ENCODE measurements at regions not wholly inside any gene's neighbourhood (a gene's known extent, or its start where the extent isn't known, plus 50 kb on each side); places are given as distances from the start of the nearest gene placed in this dataset.

DNA sequence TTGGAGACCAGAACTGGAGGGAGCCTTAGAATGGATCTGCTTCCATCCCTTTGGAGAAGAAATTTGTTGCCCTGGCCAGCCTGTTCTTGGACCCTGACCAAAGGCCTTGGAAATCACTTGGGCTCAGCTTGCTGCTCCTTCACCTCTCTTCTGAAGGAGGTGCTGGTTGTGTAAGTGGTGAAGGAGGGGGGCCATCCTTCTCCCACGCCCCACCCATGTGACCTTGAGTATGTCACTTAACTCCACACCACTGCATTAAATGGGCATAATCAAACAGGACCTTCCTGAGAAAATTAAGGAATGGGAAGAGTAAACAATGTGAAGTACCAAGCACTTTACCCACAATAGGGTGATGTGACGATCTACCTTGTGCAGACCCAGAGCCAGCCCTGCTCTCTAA, 68.3 kb upstream of the GJB5 start:
- no peak for TF ChIP-seq SIN3A (IDR thresholded peaks at IDR 0.05; ENCODE audit: borderline replicate concordance, insufficient read depth, low read length)
- no peak for TF ChIP-seq TAF1 (IDR thresholded peaks at IDR 0.05; ENCODE audit: borderline replicate concordance, insufficient read depth, low read length)
- TF ChIP-seq, protein P1, sequence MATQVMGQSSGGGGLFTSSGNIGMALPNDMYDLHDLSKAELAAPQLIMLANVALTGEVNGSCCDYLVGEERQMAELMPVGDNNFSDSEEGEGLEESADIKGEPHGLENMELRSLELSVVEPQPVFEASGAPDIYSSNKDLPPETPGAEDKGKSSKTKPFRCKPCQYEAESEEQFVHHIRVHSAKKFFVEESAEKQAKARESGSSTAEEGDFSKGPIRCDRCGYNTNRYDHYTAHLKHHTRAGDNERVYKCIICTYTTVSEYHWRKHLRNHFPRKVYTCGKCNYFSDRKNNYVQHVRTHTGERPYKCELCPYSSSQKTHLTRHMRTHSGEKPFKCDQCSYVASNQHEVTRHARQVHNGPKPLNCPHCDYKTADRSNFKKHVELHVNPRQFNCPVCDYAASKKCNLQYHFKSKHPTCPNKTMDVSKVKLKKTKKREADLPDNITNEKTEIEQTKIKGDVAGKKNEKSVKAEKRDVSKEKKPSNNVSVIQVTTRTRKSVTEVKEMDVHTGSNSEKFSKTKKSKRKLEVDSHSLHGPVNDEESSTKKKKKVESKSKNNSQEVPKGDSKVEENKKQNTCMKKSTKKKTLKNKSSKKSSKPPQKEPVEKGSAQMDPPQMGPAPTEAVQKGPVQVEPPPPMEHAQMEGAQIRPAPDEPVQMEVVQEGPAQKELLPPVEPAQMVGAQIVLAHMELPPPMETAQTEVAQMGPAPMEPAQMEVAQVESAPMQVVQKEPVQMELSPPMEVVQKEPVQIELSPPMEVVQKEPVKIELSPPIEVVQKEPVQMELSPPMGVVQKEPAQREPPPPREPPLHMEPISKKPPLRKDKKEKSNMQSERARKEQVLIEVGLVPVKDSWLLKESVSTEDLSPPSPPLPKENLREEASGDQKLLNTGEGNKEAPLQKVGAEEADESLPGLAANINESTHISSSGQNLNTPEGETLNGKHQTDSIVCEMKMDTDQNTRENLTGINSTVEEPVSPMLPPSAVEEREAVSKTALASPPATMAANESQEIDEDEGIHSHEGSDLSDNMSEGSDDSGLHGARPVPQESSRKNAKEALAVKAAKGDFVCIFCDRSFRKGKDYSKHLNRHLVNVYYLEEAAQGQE (IDR thresholded peaks at IDR 0.05; ENCODE audit: insufficient read depth in 1 of 2, low read depth in 2 of 2, low read length in 2 of 2): no peak
- TF ChIP-seq FOXP2 (optimal IDR thresholded peaks at IDR 0.05; ENCODE audit: borderline replicate concordance, extremely low read depth, extremely low read length, insufficient read depth): no peak
- no peak for TF ChIP-seq POLR2AphosphoS5 (IDR thresholded peaks at IDR 0.05; ENCODE audit: low read depth, low read length)

DNA sequence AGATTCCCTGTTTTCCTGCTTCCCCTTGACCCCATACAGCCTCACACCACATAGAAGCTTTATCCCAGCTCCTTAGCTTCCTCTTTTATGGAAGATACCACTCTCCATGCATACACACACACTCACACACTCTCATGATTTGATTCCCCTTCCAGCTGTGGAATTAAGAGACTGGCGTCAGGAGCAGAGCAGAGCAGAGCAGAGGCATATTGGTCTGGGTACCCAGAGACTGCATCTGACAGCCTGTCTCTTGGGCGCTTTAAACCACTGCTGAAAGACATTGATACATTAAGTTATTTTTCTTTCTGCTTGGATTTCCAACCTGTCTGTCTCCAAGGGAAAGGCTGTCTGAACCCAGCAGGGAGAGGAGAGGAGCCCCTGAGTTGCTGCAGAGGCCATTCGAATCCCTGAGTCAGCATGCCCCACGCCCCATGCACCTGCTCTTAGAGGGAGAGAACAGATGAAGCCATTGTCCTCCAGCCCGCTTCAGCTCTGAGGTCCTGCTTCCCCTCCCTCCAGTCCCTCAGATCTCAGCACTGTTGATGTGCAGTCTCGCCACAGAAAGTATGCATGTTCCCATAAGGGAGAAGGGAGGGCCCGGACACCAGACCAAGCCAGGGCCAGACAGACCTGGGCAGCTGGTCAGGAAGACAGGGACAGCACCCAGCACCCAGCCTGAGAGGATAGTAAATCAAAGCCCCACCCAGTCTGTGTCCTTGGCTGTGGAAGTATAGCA, 66.7 kb upstream of the GJB5 start:
- no peak for TF ChIP-seq POLR2AphosphoS5 (IDR thresholded peaks at IDR 0.05; ENCODE audit: low read depth, low read length)
- TF ChIP-seq, protein P1 (IDR thresholded peaks at IDR 0.05; ENCODE audit: insufficient read depth in 1 of 2, low read depth in 2 of 2, low read length in 2 of 2): no peak
- TF ChIP-seq TAF1 (IDR thresholded peaks at IDR 0.05; ENCODE audit: borderline replicate concordance, insufficient read depth, low read length): no peak
- TF ChIP-seq SIN3A (IDR thresholded peaks at IDR 0.05; ENCODE audit: borderline replicate concordance, insufficient read depth, low read length): no peak
- no peak for TF ChIP-seq FOXP2 (optimal IDR thresholded peaks at IDR 0.05; ENCODE audit: borderline replicate concordance, extremely low read depth, extremely low read length, insufficient read depth)

DNA sequence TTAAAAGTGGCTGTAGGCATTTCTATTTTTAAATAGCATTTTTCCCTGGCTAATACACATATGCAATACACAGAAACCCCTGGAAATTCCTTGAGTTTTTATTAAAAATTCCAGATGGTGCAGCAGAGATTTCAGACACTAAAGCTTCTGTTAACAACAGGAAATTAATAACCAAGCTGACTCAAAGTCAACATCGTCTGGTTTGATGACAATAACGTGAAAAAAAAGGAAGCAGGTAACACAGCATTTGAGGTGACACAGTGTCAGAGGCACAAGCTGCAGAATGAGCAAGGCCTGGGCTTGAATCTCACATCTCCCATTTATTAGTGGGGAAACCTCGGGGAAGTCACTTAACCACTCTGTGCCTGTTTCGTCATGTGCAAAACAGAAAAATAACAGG, 64.6 kb upstream of the GJB5 start:
- TF ChIP-seq TAF1 (IDR thresholded peaks at IDR 0.05; ENCODE audit: borderline replicate concordance, insufficient read depth, low read length) (no peak), FOXP2 (optimal IDR thresholded peaks at IDR 0.05; ENCODE audit: borderline replicate concordance, extremely low read depth, extremely low read length, insufficient read depth) (no peak), POLR2AphosphoS5 (IDR thresholded peaks at IDR 0.05; ENCODE audit: low read depth, low read length) (no peak), SIN3A (IDR thresholded peaks at IDR 0.05; ENCODE audit: borderline replicate concordance, insufficient read depth, low read length) (no peak)
- TF ChIP-seq, protein P1 (IDR thresholded peaks at IDR 0.05; ENCODE audit: insufficient read depth in 1 of 2, low read depth in 2 of 2, low read length in 2 of 2): no peak

DNA sequence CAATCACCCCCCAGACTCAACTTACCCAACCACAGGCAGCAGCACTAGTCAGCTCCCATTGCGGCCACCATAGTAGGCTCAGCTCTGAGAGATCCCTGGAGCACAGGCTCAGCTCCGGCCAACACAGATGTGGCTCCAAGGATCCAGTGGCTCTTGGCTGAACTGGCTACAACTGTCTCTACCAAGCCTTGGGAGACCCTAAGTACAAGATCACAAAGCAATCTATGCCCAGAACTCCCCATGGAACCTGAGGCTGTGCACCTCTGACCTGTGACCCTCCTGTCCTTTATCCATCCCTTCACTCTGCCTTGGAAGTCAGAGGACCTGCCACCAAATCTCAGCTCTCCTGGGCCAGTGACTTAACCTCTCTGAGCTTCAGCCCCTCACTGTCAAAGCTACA, 61.8 kb upstream of the GJB5 start:
- no peak for TF ChIP-seq FOXP2 (optimal IDR thresholded peaks at IDR 0.05; ENCODE audit: borderline replicate concordance, extremely low read depth, extremely low read length, insufficient read depth)
- TF ChIP-seq POLR2AphosphoS5 (IDR thresholded peaks at IDR 0.05; ENCODE audit: low read depth, low read length): no peak
- TF ChIP-seq, protein P1 (IDR thresholded peaks at IDR 0.05; ENCODE audit: insufficient read depth in 1 of 2, low read depth in 2 of 2, low read length in 2 of 2): no peak
- TF ChIP-seq TAF1 (IDR thresholded peaks at IDR 0.05; ENCODE audit: borderline replicate concordance, insufficient read depth, low read length): no peak
- no peak for TF ChIP-seq SIN3A (IDR thresholded peaks at IDR 0.05; ENCODE audit: borderline replicate concordance, insufficient read depth, low read length)

All from PFSK-1 (cell line).